ENCODE measurements at regions not wholly inside any gene's neighbourhood (a gene's known extent, or its start where the extent isn't known, plus 50 kb on each side); places are given as distances from the start of the nearest gene placed in this dataset.
"Not testable (repeated sequence)": the region's sequence is repeated elsewhere in the genome, so short reads cannot be mapped to it uniquely, and the experiment has no call there.

GRCh38 chr5:125411071-125411743 is 664.8 kb upstream of the ZNF608 start:
- DNase-seq (ENCODE audit: low spot score): peak; percentile 63

- peak; percentile 66 for DNase-seq (ENCODE audit: low spot score)
These were observed 665.5 kb upstream of the ZNF608 start for GRCh38 chr5:125411744-125412560.

- DNase-seq (ENCODE audit: low spot score): peak; percentile 94
These were observed 666.4 kb upstream of the ZNF608 start for GRCh38 chr5:125412561-125413495.

- no peak for DNase-seq (ENCODE audit: low spot score)
These were observed 667.2 kb upstream of the ZNF608 start for GRCh38 chr5:125413496-125414274.

GRCh38 chr5:125415126-125415525 is 668.7 kb upstream of the ZNF608 start:
- DNase-seq (ENCODE audit: low spot score): no peak

- no peak for DNase-seq (ENCODE audit: low spot score)
These were observed 669.6 kb upstream of the ZNF608 start for GRCh38 chr5:125416055-125416454.

GRCh38 chr5:125421006-125421405 is 674.6 kb upstream of the ZNF608 start:
- DNase-seq (ENCODE audit: low spot score): no peak

- no peak for DNase-seq (ENCODE audit: low spot score)
These were observed 675.9 kb upstream of the ZNF608 start for GRCh38 chr5:125422342-125422741.

GRCh38 chr5:125424402-125425141 is 678.1 kb upstream of the ZNF608 start:
- DNase-seq (ENCODE audit: low spot score): no peak

- peak; percentile 45 for DNase-seq (ENCODE audit: low spot score)
These were observed 683.1 kb upstream of the ZNF608 start for GRCh38 chr5:125429498-125429897.

- peak; percentile 69 for DNase-seq (ENCODE audit: low spot score)
These were observed 687.0 kb upstream of the ZNF608 start for GRCh38 chr5:125433457-125433856.

- DNase-seq (ENCODE audit: low spot score): peak; percentile 72
These were observed 692.8 kb upstream of the ZNF608 start for GRCh38 chr5:125439243-125439642.

GRCh38 chr5:125440905-125441304 is 694.5 kb upstream of the ZNF608 start:
- no peak for DNase-seq (ENCODE audit: low spot score)

- DNase-seq (ENCODE audit: low spot score): no peak
These were observed 700.5 kb upstream of the ZNF608 start for GRCh38 chr5:125446986-125447385.

GRCh38 chr5:125450771-125451170 is 704.3 kb upstream of the ZNF608 start:
- DNase-seq (ENCODE audit: low spot score): no peak

- no peak for DNase-seq (ENCODE audit: low spot score)
These were observed 705.2 kb upstream of the ZNF608 start for GRCh38 chr5:125451622-125452021.

- no peak for DNase-seq (ENCODE audit: low spot score)
These were observed 706.6 kb upstream of the ZNF608 start for GRCh38 chr5:125452991-125453390.

GRCh38 chr5:125455041-125455440 is 708.6 kb upstream of the ZNF608 start:
- no peak for DNase-seq (ENCODE audit: low spot score)

- not testable (repeated sequence) for DNase-seq (ENCODE audit: low spot score)
These were observed 709.6 kb upstream of the ZNF608 start for GRCh38 chr5:125456005-125456404.

- DNase-seq (ENCODE audit: low spot score): no peak
These were observed 711.2 kb upstream of the ZNF608 start for GRCh38 chr5:125457617-125458016.
